HG03520 (cell line): ENCODE measurements at regions not wholly inside any gene's neighbourhood (a gene's known extent, or its start where the extent isn't known, plus 50 kb on each side); places are given as distances from the start of the nearest gene placed in this dataset.

Experiments
- ATAC-seq: cut with Tn5 transposase; IDR thresholded peaks from one replicate; pipeline ENCODE4 v1.9.1; 2021; ENCODE audit warnings: mild to moderate bottlenecking, moderate library complexity; ENCODE audit not compliant: unreplicated experiment

DNA sequence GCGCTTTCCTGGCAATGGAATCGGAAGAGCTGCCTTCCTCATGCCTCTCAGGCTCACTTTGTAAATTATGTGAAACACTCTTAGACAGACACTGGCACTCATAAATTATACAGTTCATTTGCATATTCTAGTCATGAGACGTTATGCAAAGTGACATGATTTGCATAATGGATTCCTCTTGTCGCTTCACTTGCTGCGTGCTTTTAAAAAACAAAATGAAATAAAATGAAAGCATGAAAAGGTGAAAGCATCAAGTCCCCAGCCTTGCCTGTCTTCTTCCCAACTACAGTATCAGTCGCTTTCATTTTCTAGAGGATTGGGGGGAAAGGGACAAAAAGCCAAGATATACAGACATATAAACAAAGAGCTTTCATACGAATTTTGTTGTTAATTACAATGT lies 252.8 kb upstream of the PMFBP1 start:
- no peak for ATAC-seq

DNA sequence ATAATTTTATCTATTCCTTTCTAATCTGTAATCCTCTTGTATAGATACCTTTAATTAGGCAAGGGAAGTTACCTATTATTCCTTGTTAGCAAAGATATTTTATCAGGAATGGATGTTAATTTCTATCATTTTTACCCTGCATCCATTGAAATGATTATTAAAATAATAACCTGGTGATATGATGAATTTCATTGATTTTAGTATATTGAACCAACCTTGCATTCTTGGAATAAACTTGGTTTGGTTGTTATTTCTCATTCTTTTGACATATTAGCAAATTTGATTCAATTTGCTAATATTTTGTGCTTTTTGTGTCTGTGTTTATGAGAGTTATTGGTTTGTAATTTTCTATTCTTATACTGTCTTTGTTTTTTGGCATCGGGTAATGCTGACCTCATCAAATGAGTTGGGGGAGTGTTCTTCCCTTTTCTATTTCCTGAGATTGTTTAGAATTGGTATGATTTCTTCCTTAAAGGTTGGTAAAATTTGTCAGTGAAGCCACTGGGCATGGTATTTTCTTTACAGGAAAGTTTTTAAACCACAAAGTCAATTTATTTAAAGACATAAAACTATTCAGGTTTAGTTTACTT lies 250.4 kb upstream of the PMFBP1 start:
- ATAC-seq = no peak

DNA sequence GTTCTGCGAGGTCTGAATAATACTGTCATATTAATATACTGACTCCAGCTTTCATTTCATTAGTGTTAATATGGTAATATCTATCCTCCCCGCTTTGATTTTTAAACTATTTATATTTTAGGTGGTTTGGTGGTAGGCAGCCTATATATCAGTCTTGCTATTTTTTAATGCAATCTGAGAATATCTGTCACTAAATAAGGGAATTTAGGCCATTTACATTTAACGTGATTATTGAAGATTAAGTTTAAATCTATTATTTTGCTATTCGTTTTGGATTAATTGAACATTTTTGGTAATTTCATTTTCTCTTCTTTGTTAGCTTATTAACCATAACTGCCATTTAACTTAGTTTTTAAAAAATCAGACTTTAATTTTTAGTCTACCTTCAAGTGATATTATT lies 247.7 kb upstream of the PMFBP1 start:
- no peak for ATAC-seq

DNA sequence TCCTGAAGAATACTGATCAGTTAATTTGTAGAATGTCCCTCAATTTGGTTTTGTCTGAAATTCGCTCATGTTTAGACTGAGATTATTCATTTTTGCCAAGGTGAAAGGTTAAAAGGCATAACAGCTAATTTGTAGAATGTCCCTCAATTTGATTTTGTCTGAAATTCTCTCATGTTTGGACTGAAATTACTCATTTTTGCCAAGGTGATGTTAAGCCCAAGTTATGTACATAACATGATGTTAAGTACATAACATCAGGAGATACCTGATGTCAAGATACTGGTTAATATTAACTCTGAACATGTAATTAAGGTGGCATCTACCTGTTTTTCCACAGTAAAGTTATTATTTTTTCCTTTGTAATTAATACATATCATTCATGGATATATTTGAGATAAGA lies 243.4 kb upstream of the PMFBP1 start:
- no peak for ATAC-seq

DNA sequence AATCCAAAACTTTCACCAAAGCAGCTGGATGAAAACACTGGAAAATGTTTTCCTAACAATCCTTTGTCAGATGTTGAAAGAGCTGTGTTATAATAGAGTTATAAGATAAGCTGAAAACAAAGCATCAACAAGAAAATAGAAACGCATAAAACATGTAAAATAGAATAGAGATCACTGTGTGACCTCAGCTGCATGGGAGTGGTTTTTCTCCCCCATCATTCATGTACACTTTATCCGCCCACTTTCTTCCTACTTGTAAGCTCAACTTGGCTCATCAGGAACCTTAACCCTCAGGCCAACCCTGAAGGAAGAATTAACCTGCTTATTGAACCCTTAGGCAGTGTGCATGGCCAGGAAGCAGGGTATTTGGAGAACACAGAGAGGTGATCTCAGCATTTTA lies 238.5 kb upstream of the PMFBP1 start:
- no peak for ATAC-seq

DNA sequence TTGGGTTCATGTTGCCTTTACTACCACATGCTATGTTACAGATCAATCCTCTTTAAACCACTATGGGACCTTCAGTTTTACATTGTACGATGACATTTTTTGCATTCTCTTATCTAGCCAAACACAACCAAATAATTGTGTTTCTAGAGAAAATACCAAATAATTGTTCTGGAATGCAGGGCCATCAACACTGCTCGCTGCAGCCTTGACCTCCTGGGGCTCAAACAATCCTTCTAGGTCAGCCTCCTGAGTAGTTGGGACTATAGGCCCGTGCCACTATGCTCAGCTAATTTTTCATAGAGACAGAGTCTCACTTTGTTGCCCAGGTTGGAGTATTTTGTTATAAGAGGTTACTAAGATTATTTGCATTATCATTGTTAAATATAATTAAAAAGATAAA lies 237.5 kb upstream of the PMFBP1 start:
- no peak for ATAC-seq

DNA sequence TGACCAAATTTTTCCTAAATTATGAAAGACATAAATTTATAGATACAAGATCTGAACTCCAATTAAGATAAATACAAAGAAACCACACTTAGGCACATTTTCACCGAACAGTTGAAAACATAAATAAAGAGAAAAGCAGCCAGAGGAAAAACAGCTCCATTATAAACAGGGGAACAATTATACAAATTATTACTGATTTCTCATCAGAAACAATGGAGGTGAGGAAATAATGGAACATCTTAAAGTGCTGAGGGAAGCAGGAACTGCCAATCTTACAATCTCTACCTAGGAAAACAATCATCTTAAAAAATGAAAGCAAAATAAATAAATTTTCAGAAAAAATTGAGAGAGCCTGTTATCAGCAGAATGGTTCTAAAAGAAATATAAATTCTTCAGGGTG lies 234.4 kb upstream of the PMFBP1 start:
- ATAC-seq = no peak

DNA sequence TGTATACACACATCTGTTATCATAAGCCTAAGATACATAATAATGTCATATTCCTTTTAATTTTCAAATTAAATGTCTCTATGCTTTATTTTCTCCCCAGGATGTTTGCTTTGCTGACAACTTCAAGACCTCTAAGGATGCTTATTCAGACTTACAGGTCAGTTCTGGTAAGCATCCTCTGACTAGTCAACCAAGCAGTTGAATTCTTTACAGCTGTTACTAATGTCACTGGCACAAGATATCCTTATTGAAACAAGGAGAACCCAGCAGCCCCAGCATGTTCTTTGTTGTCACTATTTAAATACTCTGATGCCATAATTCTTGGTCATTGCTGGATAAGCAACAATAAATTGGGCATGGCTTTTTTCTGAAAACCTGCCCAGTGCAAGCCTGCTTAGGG lies 232.3 kb upstream of the PMFBP1 start:
- no peak for ATAC-seq

DNA sequence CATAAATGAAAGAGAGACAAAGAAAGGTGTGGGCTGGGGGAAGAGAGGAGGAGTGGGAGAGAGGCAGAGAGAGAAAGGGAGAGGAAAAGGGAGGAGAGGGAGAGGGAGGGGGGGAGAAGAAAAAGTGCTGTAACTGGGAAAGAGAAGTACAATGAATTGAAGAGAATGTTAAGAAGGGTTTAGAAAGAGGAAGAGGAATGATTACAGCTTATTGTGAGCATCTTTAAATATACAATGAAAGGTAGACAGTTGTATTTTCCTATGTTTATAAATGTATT lies 229.1 kb upstream of the PMFBP1 start:
- ATAC-seq = no peak

DNA sequence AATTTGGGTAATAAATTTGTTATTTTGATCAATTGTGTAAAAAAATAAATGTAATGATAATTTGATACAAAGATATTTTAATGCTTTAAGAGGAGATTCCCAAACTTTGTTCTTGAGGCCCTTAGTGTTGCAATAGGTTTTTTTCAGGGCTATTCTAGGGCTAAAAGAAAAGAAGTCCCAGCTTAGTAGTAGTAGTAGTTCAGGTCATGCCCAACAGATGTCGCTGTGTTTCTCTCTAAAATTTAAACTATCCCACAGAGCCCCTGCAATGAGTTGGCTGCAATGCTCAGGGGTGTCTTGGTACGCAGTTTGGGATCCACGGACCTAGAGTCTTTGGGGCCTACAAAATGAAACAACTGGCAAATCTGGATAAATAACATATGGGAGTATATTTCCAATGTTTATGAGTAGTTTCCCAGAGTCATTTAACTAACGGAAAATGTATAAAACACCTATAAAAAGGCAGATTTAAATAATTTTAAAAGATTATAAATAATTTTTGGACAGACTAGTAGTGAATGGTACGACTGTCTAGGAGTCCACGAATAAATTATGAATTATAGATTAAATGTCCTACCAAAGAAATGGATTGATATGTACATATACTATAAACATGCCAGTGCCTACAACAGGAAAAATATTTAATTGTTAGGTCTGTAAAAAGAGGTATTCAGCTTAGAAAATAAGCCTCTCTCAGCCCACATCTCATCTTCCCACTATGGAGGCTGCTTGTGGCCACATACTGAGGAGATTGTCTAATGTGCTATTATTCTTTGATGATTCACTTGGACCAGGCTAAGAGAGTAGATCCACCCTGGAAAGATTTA lies 228.5 kb upstream of the PMFBP1 start:
- ATAC-seq = no peak

DNA sequence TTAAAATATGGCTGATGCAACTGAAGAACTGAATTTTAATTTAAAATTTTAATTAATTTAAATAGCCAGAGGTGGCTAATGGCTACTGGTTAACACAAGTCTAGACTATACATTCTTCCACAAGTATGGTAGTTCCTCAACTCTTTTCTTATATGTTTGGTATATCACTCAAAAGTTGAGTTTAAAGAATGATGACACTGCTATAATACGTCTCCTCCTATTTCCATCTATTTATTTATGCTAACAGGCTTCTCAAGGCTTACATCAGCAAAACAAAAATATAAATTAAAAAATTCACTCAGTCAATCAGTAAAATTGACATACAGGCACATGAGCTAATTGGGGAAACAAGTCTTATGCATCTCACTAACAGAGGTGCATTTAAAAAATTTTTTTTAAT lies 227.9 kb upstream of the PMFBP1 start:
- no peak for ATAC-seq

DNA sequence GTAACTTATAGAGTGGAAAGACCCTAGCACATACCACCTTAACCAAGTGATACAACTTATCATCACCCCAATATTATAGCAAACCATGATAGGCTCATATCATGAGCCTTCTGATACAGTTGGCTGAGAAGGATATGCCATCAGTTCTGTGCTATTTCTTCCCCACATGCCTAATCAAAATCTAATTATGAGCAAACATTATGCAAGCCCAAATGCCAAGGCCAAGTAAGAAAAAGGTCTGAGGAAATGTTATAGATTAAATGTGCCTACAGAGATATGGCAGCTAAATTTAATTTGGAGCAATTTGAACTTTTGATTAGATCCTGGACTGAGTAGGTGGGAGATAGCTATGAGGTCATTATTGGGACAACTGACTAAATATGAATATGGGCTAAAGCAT lies 225.9 kb upstream of the PMFBP1 start:
- ATAC-seq = no peak

DNA sequence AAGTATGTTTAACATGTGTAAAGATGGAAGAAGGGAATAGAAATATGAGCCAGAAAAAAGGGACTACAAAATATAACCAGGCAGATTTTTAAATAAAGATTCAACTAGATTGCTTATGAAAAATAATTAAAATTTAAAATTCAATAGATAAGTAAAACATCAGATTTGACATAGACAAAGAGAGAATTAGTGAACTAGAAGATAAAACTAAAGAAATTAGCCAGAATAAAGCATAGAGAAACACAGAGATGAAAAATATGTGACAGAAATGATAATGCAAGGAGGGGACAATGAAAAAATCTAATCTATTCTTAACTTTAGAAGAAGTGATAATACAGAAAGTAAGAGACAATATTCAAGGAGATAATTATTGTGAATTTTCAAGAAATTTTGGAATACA lies 222.6 kb upstream of the PMFBP1 start:
- ATAC-seq = no peak

DNA sequence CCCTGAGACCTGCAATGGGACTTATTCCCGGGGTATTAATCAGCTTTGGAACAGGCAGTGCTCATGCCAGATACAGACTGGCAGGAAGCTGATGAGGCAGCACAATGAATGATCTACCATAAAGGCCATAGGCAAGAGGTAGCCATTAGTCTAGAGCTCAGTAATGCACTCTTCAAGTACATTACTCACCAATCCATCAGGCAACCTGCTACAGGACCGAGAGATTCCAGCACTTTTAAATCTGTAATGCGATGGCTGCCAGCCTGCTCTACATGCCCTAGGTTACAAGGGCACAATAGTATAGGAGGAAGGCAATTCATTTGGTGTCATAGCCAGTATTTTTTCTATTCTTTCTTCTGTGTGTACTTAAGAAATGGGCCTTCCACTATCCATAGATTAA lies 217.8 kb upstream of the PMFBP1 start:
- ATAC-seq = no peak

DNA sequence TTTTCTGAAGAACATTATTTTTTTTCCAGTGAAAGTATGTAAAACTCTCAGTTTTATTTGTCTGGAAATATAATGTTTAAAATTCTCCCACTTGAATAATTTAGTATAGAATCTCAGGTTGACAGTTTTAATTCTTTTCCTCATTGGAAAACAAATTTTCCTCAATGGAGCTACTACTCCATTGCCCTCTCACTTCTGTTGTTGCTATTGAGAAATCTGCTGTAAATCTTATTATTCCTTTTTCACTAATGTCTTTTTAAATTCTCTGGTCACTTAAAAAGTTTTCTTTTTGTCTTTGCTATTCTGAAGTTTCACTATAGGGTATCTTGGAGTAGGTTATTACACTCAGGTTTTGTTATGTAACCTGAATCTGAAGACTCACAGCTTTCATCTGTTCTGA lies 216.1 kb upstream of the PMFBP1 start:
- ATAC-seq = no peak

DNA sequence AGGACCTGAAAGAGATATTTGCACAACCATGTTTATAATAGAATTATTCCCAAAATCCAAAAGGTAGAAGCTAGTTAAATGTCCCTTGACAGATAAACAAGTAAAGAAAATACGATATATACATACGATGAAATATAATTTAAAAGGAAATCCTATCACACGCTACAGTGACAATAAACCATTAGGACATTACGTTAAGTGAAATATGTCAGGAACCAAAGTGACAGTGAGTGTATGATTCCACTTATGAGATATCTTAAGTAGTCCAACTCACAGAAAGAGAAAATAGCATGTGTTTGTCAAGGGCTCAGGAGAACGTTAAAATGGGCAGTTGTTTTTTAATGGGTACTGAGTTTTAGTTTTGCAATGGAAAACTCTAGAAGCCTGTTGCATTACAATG lies 212.7 kb upstream of the PMFBP1 start:
- no peak for ATAC-seq

DNA sequence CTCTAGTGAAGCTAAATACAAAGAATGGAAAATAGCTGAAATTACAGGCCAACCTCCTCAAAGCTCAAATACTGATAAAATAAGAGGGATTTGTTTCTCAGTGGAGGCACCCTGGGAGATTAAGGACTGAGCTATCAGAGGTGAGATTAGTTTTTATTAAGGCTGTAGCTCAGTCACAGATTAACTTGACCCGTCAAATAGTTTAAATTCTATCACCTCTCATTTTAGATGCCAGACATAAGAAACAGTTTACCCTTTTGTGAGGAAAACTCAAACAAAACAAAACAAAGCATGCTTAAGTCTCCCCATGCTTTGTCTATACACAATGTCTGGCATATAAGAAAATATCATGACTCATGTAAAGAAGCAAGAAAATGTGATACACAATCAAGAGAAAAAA lies 208.3 kb upstream of the PMFBP1 start:
- ATAC-seq = no peak

DNA sequence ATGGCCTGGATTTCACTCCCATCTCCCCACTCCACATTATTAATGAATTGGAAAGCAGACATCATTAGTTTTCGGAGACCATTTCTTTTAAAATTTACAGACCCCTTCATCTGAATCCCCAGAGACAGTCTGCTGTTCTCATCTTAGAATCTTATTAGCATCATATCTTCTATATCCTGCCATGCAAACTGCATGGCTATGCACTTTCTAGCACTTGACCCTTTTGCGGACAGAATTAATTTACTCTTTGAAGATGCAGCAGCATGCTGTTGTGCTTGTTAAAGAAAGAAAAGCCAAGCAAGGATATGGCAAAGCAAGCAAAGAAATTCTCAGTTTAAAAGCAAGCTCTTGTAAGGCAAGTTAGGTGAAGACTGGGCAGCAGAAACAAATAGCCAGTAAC lies 201.2 kb upstream of the PMFBP1 start:
- ATAC-seq = no peak

DNA sequence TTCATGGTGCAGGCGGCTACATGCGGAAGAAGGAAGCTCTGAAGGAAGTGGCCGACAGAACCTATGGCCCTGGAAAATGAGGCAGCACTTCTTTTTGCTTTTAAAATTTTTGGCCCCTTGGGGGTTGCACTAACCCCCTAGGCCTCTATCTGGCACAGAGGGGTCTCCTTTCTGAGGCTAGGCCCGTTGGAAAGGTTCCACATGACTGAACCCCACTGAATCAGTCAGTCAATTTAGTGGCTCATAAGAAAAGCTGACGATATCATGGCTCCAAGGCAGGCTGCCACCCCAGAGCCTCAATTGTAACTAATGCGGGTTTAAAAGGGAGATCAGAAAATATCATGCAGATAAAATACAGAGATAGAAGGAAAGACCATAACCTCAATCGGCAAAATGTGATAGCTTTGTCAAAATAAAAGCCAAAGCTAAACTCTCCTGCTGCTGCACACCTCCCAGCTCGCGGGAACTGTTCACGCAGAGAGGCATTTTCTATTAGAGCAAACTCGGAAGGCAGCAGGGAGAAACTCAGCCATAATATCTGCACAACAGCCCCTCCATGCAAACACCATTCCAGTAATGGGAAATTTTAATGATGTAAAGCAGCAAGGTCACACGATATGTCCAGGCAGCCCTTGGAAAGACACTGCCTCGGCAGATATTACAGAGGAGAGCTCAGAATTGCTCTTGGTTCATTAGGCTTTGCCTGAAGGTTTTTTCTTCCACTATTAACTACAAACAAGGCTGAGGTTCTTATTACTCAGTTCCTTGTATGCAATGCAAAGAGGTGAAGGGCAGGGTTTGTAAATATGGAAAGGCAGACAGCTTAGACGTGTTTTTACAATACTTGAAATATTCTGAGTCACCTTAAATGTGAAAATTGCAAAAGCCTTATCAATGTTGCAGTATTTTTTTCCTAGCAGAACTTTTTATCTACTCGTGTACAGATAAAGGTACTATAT lies 200.4 kb upstream of the PMFBP1 start:
- ATAC-seq = no peak

DNA sequence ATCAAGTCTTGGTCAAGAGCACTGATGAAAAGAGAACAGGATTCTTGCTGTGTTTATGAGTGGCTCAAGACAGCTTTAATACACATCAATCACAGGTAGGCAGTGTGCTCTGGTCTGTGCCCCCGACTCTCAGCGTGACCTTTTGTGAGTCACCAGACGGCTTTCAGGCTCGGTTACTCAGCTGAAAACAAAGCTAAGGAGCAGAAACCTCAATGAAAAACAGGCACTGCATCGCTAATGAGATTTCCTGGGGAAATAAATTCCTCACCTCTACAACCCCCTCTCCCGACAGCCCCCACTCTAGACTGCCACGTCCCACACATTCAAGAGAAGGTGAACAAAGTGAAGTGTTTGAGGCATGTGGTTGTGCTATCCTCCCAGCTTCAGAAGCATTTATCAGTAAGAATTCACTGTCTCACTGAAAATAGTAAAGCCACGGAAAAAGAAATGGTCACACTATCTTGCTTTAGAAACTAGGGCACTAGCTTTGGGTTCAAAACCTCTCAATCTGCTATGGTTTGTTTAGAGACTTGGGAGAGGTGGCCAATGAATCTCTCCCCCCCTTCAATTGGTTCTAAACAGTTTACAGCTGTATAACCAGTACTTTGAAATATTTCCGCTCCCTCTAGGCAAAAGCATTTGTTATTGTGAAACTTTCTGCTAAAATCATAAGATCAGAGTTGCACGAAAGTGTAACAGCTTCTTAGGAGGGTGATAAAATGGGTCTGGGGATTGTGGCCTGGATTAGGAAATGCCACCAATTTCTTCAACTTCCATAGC lies 199.5 kb upstream of the PMFBP1 start:
- ATAC-seq = no peak

DNA sequence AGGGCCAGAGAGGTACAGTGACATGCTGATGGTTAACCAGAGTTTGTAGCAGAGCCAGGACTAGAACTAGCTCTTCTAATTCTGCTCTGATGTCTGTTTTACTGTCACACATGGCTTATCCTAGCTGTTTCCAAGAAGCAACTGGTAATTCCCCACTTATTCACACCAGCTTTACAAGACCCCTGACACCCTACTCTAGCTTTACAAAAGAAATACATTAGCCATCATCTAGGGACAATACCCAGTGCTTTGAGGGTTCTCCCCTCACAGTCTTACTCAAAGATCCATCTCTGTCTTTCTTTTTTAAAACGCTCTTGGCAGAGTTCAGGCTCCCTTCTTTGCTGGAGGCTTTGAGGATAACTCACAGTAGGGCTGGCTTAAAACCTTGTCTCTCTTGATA lies 197.3 kb upstream of the PMFBP1 start:
- ATAC-seq = no peak
